ENCODE measurements at regions not wholly inside any gene's neighbourhood (a gene's known extent, or its start where the extent isn't known, plus 50 kb on each side); places are given as distances from the start of the nearest gene placed in this dataset.

- TF ChIP-seq EZH2phosphoT487 (IDR thresholded peaks at IDR 0.05; ENCODE audit: borderline replicate concordance, low read depth, low read length) (no peak), CTCF (conservative IDR thresholded peaks at IDR 0.05; ENCODE audit: low read length) (no peak)
These were observed 78.6 kb downstream of the MAGEC1 start for GRCh38 chrX:141982296-141982695.
